T-helper 1 cell treated with Interleukin-12 subunit alpha and Interleukin-12 subunit beta and Interleukin-4 antibody, amounts not matched to agents 30 μg/mL and 1 μg/mL, for 36 hours (primary cell): ENCODE measurements at regions not wholly inside any gene's neighbourhood (a gene's known extent, or its start where the extent isn't known, plus 50 kb on each side); places are given as distances from the start of the nearest gene placed in this dataset.
"Not testable (repeated sequence)": the region's sequence is repeated elsewhere in the genome, so short reads cannot be mapped to it uniquely, and the experiment has no call there.

Experiments used
- H3K27ac Mint-ChIP-seq: one replicate; pipeline ENCODE4 v1.8.0; 2021; ENCODE audit warnings: mild to moderate bottlenecking, mixed read lengths
- H3K27me3 Mint-ChIP-seq: one replicate; pipeline ENCODE4 v1.8.0; 2021; ENCODE audit warnings: low read depth, mixed read lengths
- H3K36me3 Mint-ChIP-seq: one replicate; pipeline ENCODE4 v1.8.0; 2021; ENCODE audit warnings: low read depth, mixed read lengths
- H3K4me1 Mint-ChIP-seq: one replicate; pipeline ENCODE4 v1.8.0; 2021; ENCODE audit warnings: low read depth, mixed read lengths
- H3K4me3 Mint-ChIP-seq: one replicate; pipeline ENCODE4 v1.8.0; 2021; ENCODE audit warnings: mild to moderate bottlenecking, moderate library complexity, mixed read lengths
- H3K9me3 Mint-ChIP-seq: one replicate; pipeline ENCODE4 v1.8.0; 2021; ENCODE audit warnings: mixed read lengths

GRCh38 chr4:188305690-188306089 is 166.4 kb downstream of the TRIML1 start:
- Mint-ChIP-seq H3K9me3 (peaks cover 17% of the 10 kb centered on the region), H3K27me3 (no peaks in the 10 kb centered on the region), H3K27ac (no peak overlapping the region), H3K4me3 (no peak overlapping the region), H3K4me1 (no peaks in the 10 kb centered on the region), H3K36me3 (no peaks in the 10 kb centered on the region)

- peaks cover 7% of the 10 kb centered on the region for H3K9me3 Mint-ChIP-seq
Measured at GRCh38 chr4:188307591-188307990, 168.3 kb downstream of the TRIML1 start.

GRCh38 chr4:188308142-188308541 is 168.9 kb downstream of the TRIML1 start:
- H3K27me3 Mint-ChIP-seq, result no peaks in the 10 kb centered on the region
- no peak overlapping the region for H3K4me3 Mint-ChIP-seq
- H3K4me1 Mint-ChIP-seq, result no peaks in the 10 kb centered on the region
- H3K36me3 Mint-ChIP-seq, result no peaks in the 10 kb centered on the region
- no peak overlapping the region for H3K27ac Mint-ChIP-seq
- H3K9me3 Mint-ChIP-seq, result peaks cover 10% of the 10 kb centered on the region

More at GRCh38 chr4:188307591-188307990, 168.3 kb downstream of the TRIML1 start:
- H3K4me3 Mint-ChIP-seq, result no peak overlapping the region
- no peaks in the 10 kb centered on the region for H3K4me1 Mint-ChIP-seq
- H3K36me3 Mint-ChIP-seq, result no peaks in the 10 kb centered on the region
- H3K27ac Mint-ChIP-seq, result no peak overlapping the region
- no peaks in the 10 kb centered on the region for H3K27me3 Mint-ChIP-seq

GRCh38 chr4:188316391-188316790 is 177.2 kb downstream of the TRIML1 start:
- H3K4me1 Mint-ChIP-seq, result no peaks in the 10 kb centered on the region
- peaks cover 17% of the 10 kb centered on the region for H3K9me3 Mint-ChIP-seq
- H3K4me3 Mint-ChIP-seq, result no peak overlapping the region
- no peaks in the 10 kb centered on the region for H3K36me3 Mint-ChIP-seq
- no peak overlapping the region for H3K27ac Mint-ChIP-seq
- no peaks in the 10 kb centered on the region for H3K27me3 Mint-ChIP-seq

GRCh38 chr4:188328966-188329365 is 189.7 kb downstream of the TRIML1 start:
- H3K4me1 Mint-ChIP-seq, result no peaks in the 10 kb centered on the region
- no peaks in the 10 kb centered on the region for H3K27me3 Mint-ChIP-seq
- peaks cover 15% of the 10 kb centered on the region for H3K9me3 Mint-ChIP-seq
- no peak overlapping the region for H3K4me3 Mint-ChIP-seq
- H3K27ac Mint-ChIP-seq, result no peak overlapping the region
- no peaks in the 10 kb centered on the region for H3K36me3 Mint-ChIP-seq

GRCh38 chr4:188329521-188329920 is 190.3 kb downstream of the TRIML1 start:
- Mint-ChIP-seq H3K4me1 (no peaks in the 10 kb centered on the region), H3K27ac (no peak overlapping the region), H3K27me3 (no peaks in the 10 kb centered on the region), H3K9me3 (peaks cover 13% of the 10 kb centered on the region), H3K4me3 (no peak overlapping the region), H3K36me3 (no peaks in the 10 kb centered on the region)

- Mint-ChIP-seq H3K36me3 (no peaks in the 10 kb centered on the region), H3K27ac (no peak overlapping the region), H3K9me3 (peaks cover 16% of the 10 kb centered on the region), H3K4me1 (no peaks in the 10 kb centered on the region), H3K27me3 (no peaks in the 10 kb centered on the region), H3K4me3 (no peak overlapping the region)
Measured at GRCh38 chr4:188332265-188332664, 193.0 kb downstream of the TRIML1 start.

GRCh38 chr4:188336891-188337290 is 197.7 kb downstream of the TRIML1 start:
- Mint-ChIP-seq H3K9me3 (peaks cover 26% of the 10 kb centered on the region), H3K27ac (no peak overlapping the region), H3K4me3 (no peak overlapping the region), H3K27me3 (no peaks in the 10 kb centered on the region), H3K36me3 (no peaks in the 10 kb centered on the region), H3K4me1 (no peaks in the 10 kb centered on the region)

- Mint-ChIP-seq H3K36me3 (no peaks in the 10 kb centered on the region), H3K27me3 (no peaks in the 10 kb centered on the region), H3K4me3 (no peak overlapping the region), H3K27ac (no peak overlapping the region), H3K4me1 (no peaks in the 10 kb centered on the region), H3K9me3 (peaks cover 36% of the 10 kb centered on the region)
Measured at GRCh38 chr4:188341428-188341827, 202.2 kb downstream of the TRIML1 start.

- H3K27me3 Mint-ChIP-seq, result no peaks in the 10 kb centered on the region
- H3K27ac Mint-ChIP-seq, result no peak overlapping the region
- no peak overlapping the region for H3K4me3 Mint-ChIP-seq
- H3K9me3 Mint-ChIP-seq, result peaks cover 25% of the 10 kb centered on the region
- H3K36me3 Mint-ChIP-seq, result no peaks in the 10 kb centered on the region
- H3K4me1 Mint-ChIP-seq, result no peaks in the 10 kb centered on the region
Measured at GRCh38 chr4:188346171-188346809, 207.0 kb downstream of the TRIML1 start.

- Mint-ChIP-seq H3K4me3 (no peak overlapping the region), H3K9me3 (peaks cover 20% of the 10 kb centered on the region), H3K27me3 (no peaks in the 10 kb centered on the region), H3K4me1 (no peaks in the 10 kb centered on the region), H3K36me3 (no peaks in the 10 kb centered on the region), H3K27ac (no peak overlapping the region)
Measured at GRCh38 chr4:188347339-188347738, 208.1 kb downstream of the TRIML1 start.

- peaks cover 22% of the 10 kb centered on the region for H3K9me3 Mint-ChIP-seq
- not testable (repeated sequence) for H3K27ac Mint-ChIP-seq
Measured at GRCh38 chr4:188349569-188349968, 210.3 kb downstream of the TRIML1 start.

GRCh38 chr4:188363196-188363595 is 224.0 kb downstream of the TRIML1 start:
- no peaks in the 10 kb centered on the region for H3K36me3 Mint-ChIP-seq

More at GRCh38 chr4:188349569-188349968, 210.3 kb downstream of the TRIML1 start:
- not testable (repeated sequence) for H3K36me3 Mint-ChIP-seq, H3K4me3 Mint-ChIP-seq, H3K4me1 Mint-ChIP-seq, H3K27me3 Mint-ChIP-seq

GRCh38 chr4:188370777-188371176 is 231.5 kb downstream of the TRIML1 start:
- peaks cover 31% of the 10 kb centered on the region for H3K9me3 Mint-ChIP-seq
- H3K4me3 Mint-ChIP-seq, result no peak overlapping the region

More at GRCh38 chr4:188363196-188363595, 224.0 kb downstream of the TRIML1 start:
- Mint-ChIP-seq H3K4me1 (no peaks in the 10 kb centered on the region), H3K4me3 (no peak overlapping the region), H3K27me3 (no peaks in the 10 kb centered on the region), H3K9me3 (peaks cover 15% of the 10 kb centered on the region), H3K27ac (no peak overlapping the region)

GRCh38 chr4:188372058-188372457 is 232.8 kb downstream of the TRIML1 start:
- no peak overlapping the region for H3K27ac Mint-ChIP-seq
- no peaks in the 10 kb centered on the region for H3K4me1 Mint-ChIP-seq
- H3K27me3 Mint-ChIP-seq, result no peaks in the 10 kb centered on the region
- no peaks in the 10 kb centered on the region for H3K36me3 Mint-ChIP-seq
- no peak overlapping the region for H3K4me3 Mint-ChIP-seq
- peaks cover 38% of the 10 kb centered on the region for H3K9me3 Mint-ChIP-seq

More at GRCh38 chr4:188370777-188371176, 231.5 kb downstream of the TRIML1 start:
- H3K27me3 Mint-ChIP-seq, result no peaks in the 10 kb centered on the region
- H3K4me1 Mint-ChIP-seq, result no peaks in the 10 kb centered on the region
- no peaks in the 10 kb centered on the region for H3K36me3 Mint-ChIP-seq
- H3K27ac Mint-ChIP-seq, result no peak overlapping the region

- no peaks in the 10 kb centered on the region for H3K36me3 Mint-ChIP-seq
- no peaks in the 10 kb centered on the region for H3K4me1 Mint-ChIP-seq
- no peak overlapping the region for H3K4me3 Mint-ChIP-seq
- H3K27me3 Mint-ChIP-seq, result no peaks in the 10 kb centered on the region
- no peak overlapping the region for H3K27ac Mint-ChIP-seq
- H3K9me3 Mint-ChIP-seq, result peaks cover 39% of the 10 kb centered on the region
Measured at GRCh38 chr4:188372829-188373228, 233.6 kb downstream of the TRIML1 start.
